ENCODE measurements at regions not wholly inside any gene's neighbourhood (a gene's known extent, or its start where the extent isn't known, plus 50 kb on each side); places are given as distances from the start of the nearest gene placed in this dataset.

DNA sequence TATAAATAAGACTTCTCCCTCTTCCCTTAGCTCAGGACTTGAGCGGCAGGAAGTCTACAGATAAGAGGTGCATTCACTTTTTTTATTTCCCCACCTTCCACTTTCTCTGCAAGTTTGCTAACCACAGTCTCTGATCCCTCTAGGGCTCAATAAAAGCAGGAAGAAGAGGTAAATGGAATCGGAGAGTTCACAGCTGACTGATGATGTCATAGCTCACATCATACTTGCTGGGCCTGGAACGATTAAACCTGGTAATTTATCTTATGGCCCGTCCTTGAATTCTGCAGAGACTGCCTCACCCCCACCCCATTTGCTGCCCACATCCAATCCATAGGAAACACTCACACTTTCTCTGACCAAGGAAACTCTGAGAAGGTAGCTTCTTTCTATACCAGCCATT is 62.9 kb downstream of the DRD1 start:
- no peak for TF ChIP-seq CTCF (conservative IDR thresholded peaks at IDR 0.05; ENCODE audit: low read length)
- H3K4me3 ChIP-seq (ENCODE audit: low read length): no peak overlapping the region
- no peak for DNase-seq (ENCODE audit: low read depth)

- no peak for TF ChIP-seq CTCF (conservative IDR thresholded peaks at IDR 0.05; ENCODE audit: low read length)
- no peak for DNase-seq (ENCODE audit: low read depth)
- H3K4me3 ChIP-seq (ENCODE audit: low read length): no peak overlapping the region
Observed at GRCh38 chr5:175380701-175381100, 63.3 kb downstream of the DRD1 start.

DNA sequence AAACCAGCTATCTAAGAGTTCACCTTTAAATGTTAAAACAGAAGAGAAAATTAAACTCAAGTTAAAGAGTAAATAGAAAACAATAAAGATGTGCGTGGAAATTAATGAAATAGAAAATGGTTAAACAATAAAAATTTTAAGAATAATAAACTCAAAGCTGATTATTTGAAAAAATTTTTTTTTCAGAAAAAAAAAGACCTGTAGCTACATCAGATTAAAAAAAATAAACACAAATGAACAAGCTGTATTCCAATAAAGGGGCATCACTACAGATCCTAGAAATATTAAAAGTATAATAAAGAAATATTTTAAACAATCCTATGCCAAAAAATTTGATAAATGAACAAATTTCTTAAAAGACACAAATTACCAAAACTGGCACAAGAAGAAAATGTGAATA is 64.1 kb downstream of the DRD1 start:
- no peak overlapping the region for H3K4me3 ChIP-seq (ENCODE audit: low read length)
- DNase-seq (ENCODE audit: low read depth): no peak
- no peak for TF ChIP-seq CTCF (conservative IDR thresholded peaks at IDR 0.05; ENCODE audit: low read length)

GRCh38 chr5:175378444-175379028 is 65.4 kb downstream of the DRD1 start:
- H3K4me3 ChIP-seq (ENCODE audit: low read length): no peak overlapping the region
- TF ChIP-seq CTCF (conservative IDR thresholded peaks at IDR 0.05; ENCODE audit: low read length): no peak
- peak; percentile 34 for DNase-seq (ENCODE audit: low read depth)

DNA sequence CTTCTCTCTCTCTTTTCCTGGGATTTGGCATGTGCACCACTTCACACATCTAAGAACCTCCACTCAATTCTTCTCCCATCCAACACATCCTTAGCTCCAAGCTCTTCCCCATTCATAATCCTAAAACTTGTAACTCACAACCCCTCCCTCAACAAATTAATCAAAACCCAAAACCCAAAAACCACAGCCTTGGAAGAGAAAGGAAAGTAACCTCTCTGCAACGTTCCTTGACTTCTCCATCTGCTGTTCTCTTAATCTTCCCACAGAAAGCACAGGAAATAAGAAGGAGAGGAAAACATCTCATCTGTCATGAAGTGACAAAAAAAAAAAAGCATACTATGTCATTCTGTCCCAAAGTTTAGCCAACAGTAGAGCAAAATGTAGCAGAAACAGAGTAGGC is 66.2 kb downstream of the DRD1 start:
- H3K4me3 ChIP-seq (ENCODE audit: low read length): no peak overlapping the region
- DNase-seq (ENCODE audit: low read depth): no peak
- no peak for TF ChIP-seq CTCF (conservative IDR thresholded peaks at IDR 0.05; ENCODE audit: low read length)

GRCh38 chr5:175374166-175374875 is 69.7 kb downstream of the DRD1 start:
- no peak for TF ChIP-seq CTCF (conservative IDR thresholded peaks at IDR 0.05; ENCODE audit: low read length)
- DNase-seq (ENCODE audit: low read depth): no peak
- H3K4me3 ChIP-seq (ENCODE audit: low read length): no peak overlapping the region

- no peak overlapping the region for H3K4me3 ChIP-seq (ENCODE audit: low read length)
- DNase-seq (ENCODE audit: low read depth): no peak
- TF ChIP-seq CTCF (conservative IDR thresholded peaks at IDR 0.05; ENCODE audit: low read length): no peak
Observed at GRCh38 chr5:175365866-175366265, 78.1 kb downstream of the DRD1 start.
